GM18502 (cell line): ENCODE measurements at regions not wholly inside any gene's neighbourhood (a gene's known extent, or its start where the extent isn't known, plus 50 kb on each side); places are given as distances from the start of the nearest gene placed in this dataset.

Experiments used
- ATAC-seq: cut with Tn5 transposase; IDR thresholded peaks from one replicate; pipeline ENCODE4 v1.9.1; 2021; ENCODE audit warnings: mild to moderate bottlenecking; ENCODE audit not compliant: unreplicated experiment, poor library complexity

DNA sequence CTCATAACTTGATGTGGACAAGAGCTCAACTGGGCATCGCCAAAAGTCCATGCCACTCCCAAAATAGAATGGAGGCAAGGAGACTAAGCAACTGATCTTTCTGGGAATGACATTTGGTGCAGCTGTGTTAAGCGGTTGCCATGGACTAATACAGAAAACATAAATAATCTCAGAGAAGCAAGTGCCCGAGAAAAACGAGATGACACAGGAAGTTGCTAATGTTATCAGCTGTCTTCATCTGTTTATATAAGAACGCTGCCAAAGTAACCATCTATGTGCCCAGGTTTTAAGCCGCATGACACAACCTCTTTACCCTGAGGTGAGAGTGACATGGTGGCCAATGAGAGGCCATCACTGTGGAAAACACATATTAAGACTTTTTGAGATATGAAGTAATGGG is 54.9 kb upstream of the SACS start:
- ATAC-seq, result no peak

DNA sequence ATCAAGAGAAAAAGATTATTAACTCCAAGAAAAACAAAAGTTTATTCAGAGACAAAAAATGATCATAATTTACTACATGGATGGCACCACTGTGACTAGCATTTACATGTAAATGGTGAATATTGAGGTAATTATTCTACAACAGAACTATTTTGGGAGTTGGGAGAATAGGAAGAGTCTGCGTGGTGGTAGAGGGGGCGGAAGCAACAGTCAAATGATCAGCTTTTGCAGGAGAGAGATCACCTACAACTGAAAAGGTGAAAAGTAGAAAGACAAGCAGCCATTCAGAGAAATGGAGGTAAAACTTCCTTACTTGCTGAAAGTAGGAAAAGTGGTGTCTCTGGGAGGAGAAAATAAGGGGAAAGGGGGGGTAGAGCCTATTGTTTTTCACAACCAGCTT is 62.8 kb upstream of the SACS start:
- no peak for ATAC-seq

DNA sequence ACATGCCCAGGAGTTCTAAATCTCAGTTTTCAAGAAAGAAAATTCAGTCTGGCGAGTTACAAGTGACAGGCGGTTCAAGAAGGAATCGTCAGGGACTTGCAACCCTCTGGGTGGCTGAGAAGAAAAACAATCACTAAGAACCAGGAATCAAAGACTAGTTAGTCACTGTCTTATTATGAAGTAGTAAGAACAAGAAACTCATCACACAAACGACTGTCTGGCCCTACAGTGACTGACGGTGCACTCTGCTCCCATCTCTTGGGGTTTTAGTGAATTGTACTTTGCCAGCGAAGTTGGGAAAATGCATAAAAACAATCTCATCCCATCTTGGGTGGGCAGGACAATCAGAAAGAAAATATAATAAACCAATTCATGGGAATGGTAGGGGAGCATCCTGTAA is 63.7 kb upstream of the SACS start:
- no peak for ATAC-seq

DNA sequence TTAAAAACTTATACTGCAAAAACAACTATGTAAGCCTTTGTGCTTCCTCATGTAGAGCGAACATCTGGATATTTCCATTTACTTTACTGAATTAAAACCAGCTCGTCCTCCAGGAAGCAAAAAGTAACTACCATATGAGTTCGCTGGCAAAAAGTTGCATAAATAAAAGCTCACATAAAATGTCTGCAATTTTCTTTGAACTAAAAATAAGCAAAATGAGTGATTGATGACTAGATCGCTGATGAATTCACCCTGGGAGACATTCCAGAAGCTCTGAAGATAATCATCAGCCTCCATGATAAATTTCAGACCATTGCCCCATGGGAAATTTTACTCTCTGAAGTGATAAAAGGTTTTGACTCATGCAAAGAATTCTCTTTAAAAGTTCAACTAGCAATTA is 67.3 kb upstream of the SACS start:
- ATAC-seq, result no peak

DNA sequence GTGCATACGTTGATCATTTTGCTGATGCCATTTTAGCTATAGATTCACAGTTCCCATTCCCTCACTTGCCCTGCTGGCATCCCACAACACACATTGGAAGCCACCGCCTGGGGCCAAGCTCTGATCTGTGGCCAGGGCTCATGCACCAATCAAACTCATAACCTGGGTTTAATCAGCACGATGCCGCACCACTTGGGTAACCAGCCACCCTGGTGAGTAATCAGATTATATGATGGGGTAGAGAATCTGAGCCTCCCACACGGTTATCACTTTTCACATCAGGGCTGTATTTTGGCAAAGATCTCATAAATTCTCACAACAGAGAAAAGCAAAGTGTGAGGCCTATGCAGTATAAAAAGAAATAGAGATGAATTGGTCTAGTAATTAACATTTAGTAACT is 66.0 kb upstream of the TNFRSF19 start:
- ATAC-seq, result no peak

DNA sequence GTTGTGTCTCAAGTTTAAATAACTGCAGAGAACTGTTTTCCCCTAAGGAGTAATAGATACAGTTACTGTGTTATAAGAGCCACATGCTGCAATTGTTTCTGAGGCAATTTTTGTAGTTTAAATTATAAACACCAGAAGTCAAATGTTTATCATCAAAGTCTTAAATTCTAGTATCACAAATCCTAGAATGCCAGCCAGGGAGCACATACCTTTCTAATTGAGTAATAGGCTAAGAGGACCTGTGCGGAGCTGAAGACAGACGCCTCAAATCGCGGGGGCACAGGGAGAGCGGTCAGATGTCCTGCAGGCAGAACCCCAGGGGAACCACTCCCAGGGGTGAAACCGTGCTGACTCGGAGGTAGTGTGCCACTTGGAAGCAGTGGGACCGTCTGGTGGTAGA is 65.2 kb upstream of the TNFRSF19 start:
- ATAC-seq, result no peak

DNA sequence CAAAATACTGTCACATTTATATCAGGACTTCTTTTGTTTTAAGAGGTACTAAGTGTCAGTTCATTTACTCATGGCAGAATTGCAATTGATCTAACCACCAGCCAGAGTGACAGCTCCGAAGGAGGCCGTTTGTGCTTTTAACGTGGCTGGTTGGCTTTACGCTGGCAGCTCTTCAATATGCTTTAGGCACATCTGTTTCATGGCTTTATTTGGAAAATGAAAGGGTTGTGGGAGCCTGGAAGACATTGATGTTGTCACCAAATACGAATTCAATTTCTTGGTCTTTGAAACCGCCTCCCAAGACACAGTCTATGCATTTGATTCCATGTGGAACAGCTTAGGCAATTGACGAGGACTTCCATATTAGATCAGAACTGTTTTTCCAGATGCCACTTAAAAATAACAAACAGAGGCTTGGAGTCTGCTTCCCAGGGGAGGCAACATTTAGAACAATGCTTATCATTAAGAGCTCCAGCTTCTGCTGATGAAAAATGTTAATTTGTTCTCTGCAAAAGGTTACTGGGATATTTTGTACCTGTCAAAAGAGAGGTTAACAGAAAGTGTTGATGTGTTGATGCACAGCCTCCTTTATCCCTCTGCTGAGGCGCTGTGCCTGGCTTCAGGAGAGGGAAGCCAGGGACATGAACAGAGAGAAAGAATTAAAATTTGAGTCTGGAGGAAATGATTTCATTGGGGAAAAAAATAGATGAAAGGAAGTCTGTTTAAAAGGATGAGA is 64.0 kb upstream of the TNFRSF19 start:
- no peak for ATAC-seq

DNA sequence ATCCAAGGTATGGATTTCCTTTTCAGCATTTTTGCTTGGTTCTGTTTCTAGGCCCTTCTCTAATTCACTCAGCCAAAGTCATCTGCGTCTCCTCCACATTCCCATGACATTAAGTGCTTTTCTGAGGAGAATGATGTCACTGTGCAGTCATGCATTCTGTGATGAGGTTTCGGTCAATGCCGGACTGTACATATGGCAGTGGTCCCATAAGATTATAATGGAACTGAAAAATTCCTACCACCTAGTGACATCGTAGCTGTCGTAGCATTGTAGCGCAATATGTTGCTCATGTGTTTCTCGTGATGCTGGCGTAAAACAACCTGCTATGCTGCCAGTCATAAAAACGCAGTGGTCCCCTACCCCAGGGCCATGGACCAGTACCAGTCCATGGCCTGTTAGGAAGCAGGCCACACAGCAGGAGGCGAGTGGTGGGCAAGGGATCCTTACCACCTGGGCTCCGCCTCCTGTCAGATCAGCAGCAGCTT is 63.4 kb upstream of the TNFRSF19 start:
- ATAC-seq, result no peak

DNA sequence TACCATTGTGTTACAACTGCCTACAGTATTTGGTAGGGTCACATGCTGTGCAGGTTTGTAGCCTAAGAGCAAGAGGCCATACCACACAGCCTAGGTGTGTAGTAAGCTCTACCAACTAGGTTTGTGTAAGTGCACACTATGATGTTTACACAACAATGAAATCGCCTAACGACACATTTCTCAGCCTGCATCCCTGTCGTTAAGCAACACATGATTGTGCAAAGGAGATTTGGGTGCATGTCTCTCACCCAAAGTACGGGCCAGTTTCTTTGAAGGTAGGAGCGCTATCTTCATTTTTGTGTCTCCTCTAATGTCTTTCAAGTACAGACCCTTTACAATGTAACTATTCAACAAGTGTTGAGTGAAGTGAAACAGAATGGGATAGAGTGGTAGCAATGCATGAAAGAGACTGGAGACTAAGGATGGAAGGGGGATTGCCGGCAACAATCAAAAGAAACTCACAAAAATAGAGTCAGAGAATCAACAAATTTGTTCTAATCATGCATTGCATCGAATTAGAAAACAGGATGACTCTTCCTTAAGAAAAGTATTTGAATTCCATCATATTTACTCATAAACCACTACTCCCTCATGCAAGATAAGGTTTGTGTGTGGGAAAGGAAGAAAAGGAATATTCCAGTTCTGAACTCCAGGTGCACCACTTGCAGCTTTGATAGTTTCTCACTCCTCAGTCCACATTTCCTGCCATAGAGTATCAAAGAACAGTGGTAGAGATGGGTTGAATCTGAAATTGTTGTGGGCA is 60.2 kb upstream of the TNFRSF19 start:
- no peak for ATAC-seq

DNA sequence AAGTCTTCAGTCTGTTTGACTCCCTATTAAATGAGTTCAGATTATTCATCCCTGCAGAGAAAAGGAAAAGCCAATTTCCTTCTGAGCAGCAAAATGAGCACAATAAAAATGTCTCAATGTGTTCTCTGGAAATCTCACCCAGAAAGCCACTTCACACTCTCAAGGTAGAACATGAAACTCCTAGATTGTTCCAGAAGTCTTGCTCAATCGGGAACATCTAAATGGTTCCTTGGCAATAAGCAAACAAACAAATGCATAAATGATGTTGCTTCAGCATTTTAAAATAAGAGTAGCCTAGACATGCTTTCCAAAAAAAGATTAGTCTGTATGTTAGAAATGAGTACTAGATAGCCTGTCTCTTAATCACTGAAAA is 59.7 kb upstream of the TNFRSF19 start:
- no peak for ATAC-seq

DNA sequence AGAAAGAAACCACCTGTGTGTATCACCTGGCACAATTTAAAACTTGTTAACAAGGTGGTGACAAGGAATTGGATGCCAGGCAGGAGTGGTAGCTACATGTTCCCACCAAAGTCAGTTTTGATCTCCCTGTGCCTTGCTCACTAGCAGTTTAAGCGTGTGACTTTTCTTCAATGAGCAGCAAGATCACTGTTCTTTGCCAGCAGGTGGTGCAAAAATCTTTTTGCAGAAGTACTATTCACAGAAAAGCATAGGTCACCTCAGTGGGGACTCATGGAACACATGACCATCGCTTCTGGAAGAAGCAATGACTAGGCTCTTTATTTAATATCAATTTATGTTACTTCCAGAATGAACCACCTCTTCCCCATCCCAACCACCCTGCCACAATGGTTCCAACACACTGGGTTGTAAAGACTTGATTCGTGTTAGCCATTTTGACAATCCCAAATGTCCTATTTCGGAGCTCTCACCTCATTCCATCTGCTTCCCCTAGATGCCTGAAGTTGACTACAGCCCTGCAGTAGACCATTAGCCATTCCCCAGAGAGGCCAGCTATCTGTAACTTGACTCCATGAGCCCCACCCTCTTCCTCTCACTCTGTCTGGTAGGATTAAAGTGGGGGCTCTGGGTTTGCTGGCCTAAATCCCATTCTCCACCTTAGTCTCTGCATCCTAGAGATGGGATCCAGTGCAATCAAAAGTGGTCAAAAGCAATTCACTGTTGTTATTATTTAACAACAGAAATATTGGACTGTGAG is 59.1 kb upstream of the TNFRSF19 start:
- peak; percentile 47 for ATAC-seq

DNA sequence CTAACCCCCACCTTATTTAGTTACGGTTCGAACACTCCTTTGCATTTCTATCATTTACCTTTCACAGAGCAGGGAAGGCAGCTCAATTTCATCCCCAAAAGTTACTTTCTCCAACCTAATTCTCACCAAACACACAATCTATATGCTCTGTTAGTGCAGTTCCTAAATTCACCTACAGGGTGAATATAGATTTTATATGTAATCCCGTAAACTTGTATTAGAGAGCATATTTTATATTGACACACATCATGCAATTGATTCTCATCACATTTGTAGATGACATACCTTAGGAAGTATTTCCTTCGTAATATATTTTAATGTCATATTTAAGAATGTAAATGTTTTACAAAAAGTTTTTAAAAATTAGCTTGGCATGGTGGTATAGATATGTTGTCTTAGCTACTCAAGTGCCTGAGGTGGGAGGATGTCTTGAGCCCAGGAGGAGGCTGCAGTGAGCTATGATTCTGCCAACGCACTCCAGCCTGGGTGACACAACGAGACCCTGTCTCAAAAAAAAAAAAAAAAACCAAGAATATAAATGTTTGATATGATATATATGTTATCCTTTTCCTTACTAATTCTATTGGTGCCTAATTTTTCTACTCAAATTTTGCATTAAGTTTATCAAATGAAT is 57.3 kb upstream of the TNFRSF19 start:
- ATAC-seq, result no peak

DNA sequence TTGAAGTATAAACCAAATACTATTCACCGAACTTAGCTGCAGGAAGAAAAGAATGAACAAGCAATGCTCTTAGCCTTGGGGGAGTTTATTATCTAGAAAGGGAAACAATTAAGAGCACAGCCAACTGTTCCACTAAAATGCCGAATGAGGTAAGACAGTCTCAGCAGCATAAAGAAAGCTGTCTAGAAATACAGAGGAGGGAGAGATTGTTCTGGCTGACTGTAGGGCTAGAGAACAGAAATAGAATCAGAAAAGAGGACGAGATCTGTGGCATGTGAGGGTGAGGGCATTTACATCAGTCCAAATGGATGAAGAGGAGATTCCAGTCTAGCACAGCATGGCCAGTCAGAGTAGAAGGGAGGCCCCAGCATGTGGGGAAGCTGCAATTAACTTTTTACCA is 56.8 kb upstream of the TNFRSF19 start:
- ATAC-seq, result no peak

DNA sequence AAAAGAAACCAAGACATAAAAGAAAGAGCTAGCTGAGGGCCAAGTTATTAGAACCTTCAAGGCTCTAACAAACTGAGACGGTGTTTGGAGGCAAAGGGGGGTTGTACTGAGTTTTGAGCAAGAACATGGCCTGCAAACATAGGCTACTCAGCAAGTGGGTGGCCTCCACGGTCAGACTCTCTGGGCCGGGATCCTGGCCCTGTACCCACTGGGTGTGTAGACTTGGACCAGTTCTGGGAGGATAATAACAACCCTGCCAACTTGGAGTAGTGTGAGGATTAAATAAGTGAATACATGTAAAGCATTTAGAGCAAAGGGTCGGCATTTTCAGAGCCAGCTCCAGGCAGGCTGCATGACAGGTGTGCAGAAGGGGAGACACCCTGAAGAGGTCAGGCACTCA is 56.1 kb upstream of the TNFRSF19 start:
- no peak for ATAC-seq

DNA sequence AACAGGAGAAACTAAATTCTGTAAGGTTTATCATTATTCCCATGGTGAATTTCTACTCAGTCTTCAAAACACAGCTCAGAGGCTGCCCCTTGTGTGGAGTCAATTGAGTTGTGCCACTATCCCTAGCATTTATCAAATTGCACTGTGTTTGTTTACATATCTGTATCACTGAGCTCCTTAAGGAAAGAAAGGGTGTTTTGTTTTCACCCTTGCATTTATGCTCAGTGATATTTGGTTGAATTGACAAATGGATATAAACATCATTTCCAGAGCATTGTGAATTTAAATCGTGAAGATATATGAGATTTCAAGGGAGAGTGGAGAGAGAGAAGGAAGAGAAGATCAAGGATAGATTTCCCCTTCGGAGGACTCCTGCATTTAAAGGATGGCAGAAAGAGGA is 55.1 kb upstream of the TNFRSF19 start:
- ATAC-seq, result no peak

DNA sequence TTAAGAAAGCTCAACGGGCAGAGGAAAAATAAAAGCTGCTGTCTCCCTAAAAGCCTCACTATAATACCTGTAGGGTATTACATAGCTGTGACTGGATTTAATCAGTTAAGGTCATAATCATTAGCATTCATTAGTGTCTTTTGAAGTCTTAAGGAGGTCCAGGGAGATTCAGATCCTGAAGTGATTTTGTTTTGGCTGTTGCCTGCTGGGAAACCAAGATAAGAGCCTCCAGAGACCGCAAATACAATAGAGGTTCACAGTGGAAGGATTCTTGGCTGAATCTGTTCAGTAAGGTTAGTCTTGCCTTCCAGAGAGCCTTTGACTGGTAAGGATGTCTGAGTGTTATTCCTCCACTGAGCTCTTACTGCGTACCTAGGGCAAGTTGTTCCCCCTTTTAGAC is 54.0 kb upstream of the TNFRSF19 start:
- ATAC-seq, result no peak

DNA sequence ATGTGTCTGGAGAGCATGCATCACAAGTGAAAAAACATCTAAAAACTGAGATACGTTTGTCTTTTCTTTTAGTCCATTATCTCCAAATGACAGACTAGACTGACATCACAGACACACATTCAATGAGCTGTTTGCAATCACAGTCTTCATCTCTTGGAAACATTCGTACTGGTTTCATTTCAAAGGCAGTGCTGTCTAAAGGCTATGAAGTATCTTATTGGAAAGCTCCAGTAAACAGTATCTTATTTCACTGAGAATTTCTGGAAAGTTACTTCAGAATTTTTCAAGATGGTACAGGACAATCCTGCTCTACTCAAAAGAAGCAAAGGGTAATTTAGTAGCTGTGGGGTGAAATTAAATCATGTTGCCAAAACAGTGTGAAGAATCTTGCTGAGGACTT is 53.5 kb upstream of the TNFRSF19 start:
- no peak for ATAC-seq

DNA sequence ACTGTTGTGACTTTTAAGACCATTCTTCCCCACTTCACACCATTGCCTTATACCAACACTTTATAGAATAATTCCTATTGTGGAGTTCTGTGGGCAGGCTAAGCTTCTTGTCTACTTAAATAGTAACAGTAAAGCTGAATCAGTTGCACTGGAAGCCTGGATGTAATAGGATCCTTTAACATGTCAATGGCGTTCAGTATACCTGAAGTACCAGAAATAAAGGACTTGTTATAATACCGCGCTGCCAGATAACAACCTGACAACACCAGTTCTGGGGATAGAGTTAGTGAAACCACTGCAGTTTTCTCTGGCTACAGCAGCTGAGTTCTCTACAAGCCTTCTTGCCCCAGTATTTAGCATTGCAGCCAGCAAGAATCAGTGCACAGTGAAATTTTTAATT is 52.0 kb upstream of the TNFRSF19 start:
- ATAC-seq, result no peak
